Ovary (tissue), 7 donors: ENCODE measurements at regions not wholly inside any gene's neighbourhood (a gene's known extent, or its start where the extent isn't known, plus 50 kb on each side); places are given as distances from the start of the nearest gene placed in this dataset.
"Not testable (repeated sequence)": the region's sequence is repeated elsewhere in the genome, so short reads cannot be mapped to it uniquely, and the experiment has no call there.

Experiments used
- DNase-seq, 5 donors: peaks; one replicate each; pipeline ENCODE4 v3.0.0-alpha.2; 2019 to 2020
- H3K27ac ChIP-seq, 2 donors: fragments of 200-600 bp; one replicate each; pipeline versions ENCODE4 v1.5.1 to v1.8.0; 2019 to 2022
- H3K27me3 ChIP-seq: fragments of 200-600 bp; one replicate; pipeline ENCODE4 v1.8.0; 2022
- H3K36me3 ChIP-seq: fragments of 200-600 bp; sonication (generic); one replicate; pipeline ENCODE4 v1.5.1; 2019
- H3K4me1 ChIP-seq: one replicate; pipeline ENCODE4 v1.8.1; 2013; ENCODE audit warnings: mild to moderate bottlenecking, moderate library complexity; ENCODE audit not compliant: insufficient read depth
- H3K4me3 ChIP-seq: fragments of 200-600 bp; sonication (generic); one replicate; pipeline ENCODE4 v1.5.1; 2017
- H3K9me3 ChIP-seq, 2 donors: fragments of 200-600 bp in 1 of 2; sonication (generic) in 1 of 2; one replicate each; pipeline versions ENCODE4 v1.5.1 to v1.8.1; 2013 to 2019; ENCODE audit warnings: mild to moderate bottlenecking in 1 of 2, moderate library complexity in 1 of 2
- EP300 ChIP-seq: sonication (generic); formaldehyde crosslinking; IDR thresholded peaks from one replicate; pipeline ENCODE4 v1.6.1; 2017; ENCODE audit warnings: antibody characterized with exemption
- POLR2A ChIP-seq: fragments of 450-650 bp; IDR thresholded peaks from one replicate; pipeline ENCODE4 v1.6.1; 2017; ENCODE audit warnings: antibody characterized with exemption, mild to moderate bottlenecking, moderate library complexity
- WGBS, 3 donors: extraction: QIAGEN DNeasy Blood & Tissue Kit in 1 of 3; methylation state at CpG; one replicate each; pipeline versions ENCODE4 v1.1.5 to v1.1.7; 2013 to 2017; 5-methylcytosine and 5-hydroxymethylcytosine counted together
- intact Hi-C, 4 donors: fragments of 100-400 bp; cut with DNase I; formaldehyde crosslinking; loops; one replicate each; pipeline versions ENCODE4 v1.11.0 to v1.15.1; 2022 to 2023
- TF ChIP-seq, protein P1 (sequence below), 3 donors: fragments of 450-650 bp in 2 of 3; fragments of 200-600 bp in 1 of 3; IDR thresholded peaks; one replicate each; pipeline versions ENCODE4 v1.5.1 to v1.8.0; 2016 to 2022; ENCODE audit warnings: antibody characterized with exemption in 3 of 3, mild to moderate bottlenecking in 1 of 3
- donor health status: DM: no; HTN: no; CAD: no; lungs with moderate emphysema.
- donor health status: DM: no; HTN: no; CAD: no.
- donor health status: Bipolar disorder and iron deficiency.
- donor health status: DM: no; HTN: no; CAD: no.
- donor health status: DM: yes; HTN: yes; CAD: no.

DNA sequence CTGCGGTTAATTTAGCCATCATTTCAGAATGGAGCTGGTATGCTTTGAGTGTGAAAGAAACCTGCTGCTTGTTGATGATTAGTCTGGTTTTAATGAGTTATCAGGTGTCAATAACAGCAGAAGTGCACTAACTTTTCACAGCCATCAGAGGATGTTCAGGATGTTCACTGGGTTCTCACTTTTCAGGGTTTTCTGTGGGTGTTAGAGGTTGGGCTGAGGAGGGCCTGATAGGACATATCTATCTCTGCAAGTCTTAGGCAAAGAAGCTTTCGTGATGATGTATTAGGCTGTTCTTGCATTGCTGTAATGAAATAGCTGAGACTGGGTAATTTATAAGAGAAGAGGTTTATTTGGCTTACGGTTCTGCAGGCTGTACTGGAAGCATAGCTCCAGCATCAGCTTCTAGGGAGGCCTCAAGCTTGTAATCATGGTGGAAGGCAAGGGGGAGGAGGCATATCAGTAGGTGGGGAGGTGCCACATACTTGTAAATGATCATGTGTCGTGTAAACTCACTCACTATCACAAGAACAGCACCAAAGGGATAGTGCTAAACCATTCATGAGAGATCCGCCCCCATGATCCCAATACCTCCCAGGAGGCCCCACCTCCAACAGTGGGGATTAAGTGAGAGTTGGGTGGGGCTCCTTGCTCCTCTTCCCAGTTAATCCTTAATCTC, 376.2 kb downstream of the NPIPA7 start:
- DNase-seq, H3K9me3 ChIP-seq, intact Hi-C loops, H3K27me3 ChIP-seq, H3K27ac ChIP-seq, H3K4me1 ChIP-seq, H3K4me3 ChIP-seq, H3K36me3 ChIP-seq: not testable (repeated sequence)
- WGBS, 3 donors: 68 to 88% (median 79%) methylated on average over 2 of the region's 5 CpGs

DNA sequence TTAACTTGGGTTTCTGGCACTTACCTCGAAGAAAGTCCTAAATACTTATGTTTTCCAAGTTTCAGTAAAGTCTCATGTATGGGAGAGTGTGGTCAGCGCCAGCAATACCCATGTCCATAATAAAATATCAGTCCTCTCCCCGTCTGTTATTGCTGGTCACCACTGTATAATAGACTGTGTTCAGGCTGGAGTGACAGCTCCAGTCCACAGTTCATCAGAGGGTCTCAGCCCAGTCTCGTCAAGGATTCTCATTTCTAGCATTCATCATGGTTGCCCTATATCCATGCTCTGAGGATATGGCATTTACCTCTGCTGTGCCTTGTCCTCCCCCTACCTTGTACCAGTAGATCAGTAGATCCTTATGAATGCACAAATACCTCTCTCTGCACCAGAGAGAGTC, 384.5 kb downstream of the NPIPA7 start:
- Histone ChIP-seq H3K4me1 (no peaks in the 10 kb centered on the region), H3K36me3 (no peaks in the 10 kb centered on the region), H3K27ac (no peak overlapping the region), H3K9me3 (no peaks in the 10 kb centered on the region), H3K27me3 (no peaks in the 10 kb centered on the region), H3K4me3 (no peak overlapping the region)
- TF ChIP-seq, protein P1, sequence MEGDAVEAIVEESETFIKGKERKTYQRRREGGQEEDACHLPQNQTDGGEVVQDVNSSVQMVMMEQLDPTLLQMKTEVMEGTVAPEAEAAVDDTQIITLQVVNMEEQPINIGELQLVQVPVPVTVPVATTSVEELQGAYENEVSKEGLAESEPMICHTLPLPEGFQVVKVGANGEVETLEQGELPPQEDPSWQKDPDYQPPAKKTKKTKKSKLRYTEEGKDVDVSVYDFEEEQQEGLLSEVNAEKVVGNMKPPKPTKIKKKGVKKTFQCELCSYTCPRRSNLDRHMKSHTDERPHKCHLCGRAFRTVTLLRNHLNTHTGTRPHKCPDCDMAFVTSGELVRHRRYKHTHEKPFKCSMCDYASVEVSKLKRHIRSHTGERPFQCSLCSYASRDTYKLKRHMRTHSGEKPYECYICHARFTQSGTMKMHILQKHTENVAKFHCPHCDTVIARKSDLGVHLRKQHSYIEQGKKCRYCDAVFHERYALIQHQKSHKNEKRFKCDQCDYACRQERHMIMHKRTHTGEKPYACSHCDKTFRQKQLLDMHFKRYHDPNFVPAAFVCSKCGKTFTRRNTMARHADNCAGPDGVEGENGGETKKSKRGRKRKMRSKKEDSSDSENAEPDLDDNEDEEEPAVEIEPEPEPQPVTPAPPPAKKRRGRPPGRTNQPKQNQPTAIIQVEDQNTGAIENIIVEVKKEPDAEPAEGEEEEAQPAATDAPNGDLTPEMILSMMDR (IDR thresholded peaks at IDR 0.05): no peak
- TF ChIP-seq EP300 (no peak), POLR2A (no peak)
- DNase-seq: no peak
- intact Hi-C loops: no loop called here
- 77 to 81% (median 78%) methylated on average over 4 of the region's 4 CpGs for WGBS, 3 donors

DNA sequence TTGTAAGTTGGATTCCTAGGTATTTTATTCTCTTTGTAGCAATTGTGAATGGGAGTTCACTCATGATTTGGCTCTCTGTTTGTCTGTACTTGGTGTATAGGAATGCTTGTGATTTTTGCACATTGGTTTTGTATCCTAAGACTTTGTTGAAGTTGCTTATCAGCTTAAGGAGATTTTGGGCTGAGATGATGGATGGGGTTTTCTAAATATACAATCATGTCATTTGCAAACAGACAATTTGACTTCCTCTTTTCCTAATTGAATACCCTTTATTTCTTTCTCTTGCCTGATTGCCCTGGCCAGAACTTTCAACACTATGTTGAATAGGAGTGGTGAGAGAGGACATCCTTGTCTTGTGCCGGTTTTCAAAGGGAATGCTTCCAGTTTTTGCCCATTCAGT, 391.8 kb downstream of the NPIPA7 start:
- H3K4me3 ChIP-seq, DNase-seq, intact Hi-C loops, H3K4me1 ChIP-seq, H3K36me3 ChIP-seq, H3K9me3 ChIP-seq, H3K27ac ChIP-seq, H3K27me3 ChIP-seq: not testable (repeated sequence)
- 82 to 86% (median 84%) methylated on average over 1 of the region's 1 CpG for WGBS, 3 donors

DNA sequence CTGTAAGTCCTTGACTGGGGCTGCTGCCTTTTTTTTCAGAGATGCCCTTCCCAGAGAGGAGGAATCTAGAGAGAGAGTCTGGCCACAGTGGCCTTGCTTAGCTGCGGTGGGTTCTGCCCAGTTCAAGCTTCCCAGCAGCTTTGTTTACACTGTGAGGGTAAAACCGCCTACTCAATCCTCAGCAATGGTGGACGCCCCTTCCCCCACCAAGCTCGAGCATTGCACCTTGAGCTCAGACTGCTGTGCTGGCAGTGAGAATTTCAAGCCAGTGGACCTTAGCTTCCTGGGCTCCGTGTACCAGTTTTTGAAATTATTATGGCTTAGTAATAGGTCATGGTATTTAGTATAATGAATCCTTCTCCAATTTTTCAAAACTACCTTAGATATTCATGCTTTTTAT, 395.4 kb downstream of the NPIPA7 start:
- no peak overlapping the region for H3K4me3 ChIP-seq
- intact Hi-C loops: no loop called here
- H3K27me3 ChIP-seq: no peaks in the 10 kb centered on the region
- no peak overlapping the region for H3K27ac ChIP-seq
- no peak for DNase-seq
- 39 to 42% (median 40%) methylated on average over 5 of the region's 5 CpGs for WGBS, 3 donors
- H3K9me3 ChIP-seq: no peaks in the 10 kb centered on the region
- no peaks in the 10 kb centered on the region for H3K4me1 ChIP-seq
- no peak for TF ChIP-seq POLR2A
- TF ChIP-seq EP300: no peak
- TF ChIP-seq, protein P1 (IDR thresholded peaks at IDR 0.05): no peak
- no peaks in the 10 kb centered on the region for H3K36me3 ChIP-seq

DNA sequence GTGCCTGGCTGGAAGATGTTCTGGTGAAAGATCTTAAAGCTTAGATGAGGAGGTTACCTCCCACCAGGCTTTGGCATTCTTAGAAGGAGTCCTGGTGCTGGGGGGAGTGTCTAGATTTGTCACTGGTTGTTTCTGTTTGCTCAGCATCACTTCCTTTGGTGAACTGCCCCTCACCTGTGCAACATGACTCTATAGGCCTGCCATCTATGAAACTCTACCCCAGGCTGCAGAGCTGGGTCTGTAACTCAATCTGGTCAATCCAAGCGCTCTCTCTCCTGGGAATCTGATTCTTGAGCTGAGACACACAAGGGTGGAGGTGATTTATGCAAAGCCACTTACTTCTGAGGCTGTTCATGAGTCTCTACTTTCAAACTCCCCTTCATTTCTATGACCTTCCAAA, 399.4 kb downstream of the NPIPA7 start:
- Histone ChIP-seq H3K9me3 (no peaks in the 10 kb centered on the region), H3K4me1 (no peaks in the 10 kb centered on the region), H3K27me3 (no peaks in the 10 kb centered on the region), H3K36me3 (no peaks in the 10 kb centered on the region), H3K27ac (no peak overlapping the region), H3K4me3 (no peak overlapping the region)
- 61 to 78% (median 67%) methylated on average over 1 of the region's 1 CpG for WGBS, 3 donors
- no peak for DNase-seq
- no peak for TF ChIP-seq POLR2A
- no peak for TF ChIP-seq EP300
- TF ChIP-seq, protein P1 (IDR thresholded peaks at IDR 0.05): no peak
- intact Hi-C loops: no loop called here
